GM12874 (cell line): ENCODE measurements at regions not wholly inside any gene's neighbourhood (a gene's known extent, or its start where the extent isn't known, plus 50 kb on each side); places are given as distances from the start of the nearest gene placed in this dataset.

Experiments
- CTCF ChIP-seq: IDR thresholded peaks from 2 replicates; pipeline ENCODE4 v1.5.1; 2011; ENCODE audit warnings: low read depth, mild to moderate bottlenecking, control low read depth, low read length, moderate library complexity; ENCODE audit not compliant: insufficient read depth

DNA sequence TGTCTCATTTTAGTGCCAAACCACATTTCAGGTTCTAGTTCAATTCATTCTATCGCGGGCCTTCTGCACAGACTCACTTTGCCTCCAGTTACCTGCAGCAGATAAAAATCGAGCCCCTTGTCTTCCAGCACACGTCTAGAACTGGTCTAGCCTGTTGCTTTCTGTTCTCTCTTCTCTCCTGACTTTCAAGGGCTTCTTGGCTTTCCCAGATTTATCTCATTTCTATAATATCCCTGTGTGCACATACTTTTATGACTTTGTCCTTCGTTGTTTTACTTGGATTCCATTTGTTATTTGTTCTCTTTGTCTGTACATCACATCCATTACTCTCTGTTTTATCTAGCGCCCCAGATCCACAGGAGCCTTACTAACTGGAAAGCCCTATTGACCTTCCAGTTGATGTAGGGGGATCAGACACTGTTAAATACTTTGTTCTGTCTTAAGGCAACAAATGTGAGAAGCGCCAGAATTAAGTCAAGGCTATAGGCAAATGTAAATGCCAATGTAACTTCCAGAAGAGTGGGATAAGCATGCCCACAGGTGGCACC, 284.5 kb upstream of the ADGRL4 start:
- no peak for TF ChIP-seq CTCF

DNA sequence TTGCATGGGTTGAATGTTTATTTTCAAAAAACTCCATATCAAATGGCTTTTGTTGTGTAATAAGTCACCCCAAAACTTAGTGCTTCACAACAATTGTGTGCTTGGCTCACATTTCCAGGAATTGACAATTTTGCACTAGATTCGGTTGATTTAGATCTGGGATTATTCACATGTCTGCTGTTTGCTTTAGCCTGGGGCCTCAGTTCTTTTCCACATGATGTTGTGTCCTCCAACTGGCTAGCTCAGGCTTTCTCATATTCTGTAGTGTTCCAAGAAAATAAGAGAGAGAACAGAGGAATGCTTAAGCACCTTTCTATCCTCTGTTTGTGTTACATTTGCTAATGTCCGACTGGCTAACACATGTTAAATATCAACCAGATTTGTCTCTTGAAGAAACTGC, 281.5 kb upstream of the ADGRL4 start:
- no peak for TF ChIP-seq CTCF

- TF ChIP-seq CTCF, result no peak
Observed at GRCh38 chr1:79285667-79286066, 279.1 kb upstream of the ADGRL4 start.

- no peak for TF ChIP-seq CTCF
Observed at GRCh38 chr1:79283451-79283850, 276.9 kb upstream of the ADGRL4 start.

DNA sequence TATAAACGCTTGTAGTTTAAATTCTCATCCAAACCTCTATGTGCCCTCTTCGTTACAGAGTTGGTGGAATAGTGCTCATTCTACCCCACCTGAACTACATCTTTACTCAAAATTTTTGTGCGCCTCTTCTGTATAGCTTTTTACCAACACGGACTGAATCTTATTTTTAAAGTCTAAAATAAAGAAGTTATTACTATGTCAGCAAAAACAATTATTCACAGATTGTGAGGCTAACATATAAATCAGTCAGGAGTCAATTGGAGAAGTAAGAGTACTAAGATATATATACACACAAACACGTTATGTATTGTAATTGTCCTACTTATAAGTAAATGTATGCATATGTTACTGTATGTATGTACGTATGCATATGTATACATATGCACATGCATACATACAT, 274.9 kb upstream of the ADGRL4 start:
- no peak for TF ChIP-seq CTCF

DNA sequence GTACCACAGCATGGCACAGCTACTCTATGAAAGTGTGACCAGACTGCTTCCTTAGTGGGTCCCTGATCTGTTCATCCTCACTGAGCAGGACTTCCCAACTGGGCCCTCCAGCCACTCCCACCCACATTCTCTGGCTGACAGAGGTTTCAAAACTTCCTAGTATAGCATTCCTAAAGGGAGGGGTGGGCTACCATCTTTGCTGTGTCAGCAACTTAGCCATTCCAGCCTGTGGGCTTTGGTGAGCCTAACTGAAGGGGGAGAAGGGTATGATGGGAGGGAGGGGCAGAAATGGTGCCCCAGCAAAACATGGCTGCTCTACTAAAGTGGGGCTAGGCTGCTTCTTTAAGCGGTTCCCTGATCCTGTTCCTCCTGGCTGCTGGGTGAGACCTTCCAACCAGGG, 265.2 kb upstream of the ADGRL4 start:
- no peak for TF ChIP-seq CTCF

DNA sequence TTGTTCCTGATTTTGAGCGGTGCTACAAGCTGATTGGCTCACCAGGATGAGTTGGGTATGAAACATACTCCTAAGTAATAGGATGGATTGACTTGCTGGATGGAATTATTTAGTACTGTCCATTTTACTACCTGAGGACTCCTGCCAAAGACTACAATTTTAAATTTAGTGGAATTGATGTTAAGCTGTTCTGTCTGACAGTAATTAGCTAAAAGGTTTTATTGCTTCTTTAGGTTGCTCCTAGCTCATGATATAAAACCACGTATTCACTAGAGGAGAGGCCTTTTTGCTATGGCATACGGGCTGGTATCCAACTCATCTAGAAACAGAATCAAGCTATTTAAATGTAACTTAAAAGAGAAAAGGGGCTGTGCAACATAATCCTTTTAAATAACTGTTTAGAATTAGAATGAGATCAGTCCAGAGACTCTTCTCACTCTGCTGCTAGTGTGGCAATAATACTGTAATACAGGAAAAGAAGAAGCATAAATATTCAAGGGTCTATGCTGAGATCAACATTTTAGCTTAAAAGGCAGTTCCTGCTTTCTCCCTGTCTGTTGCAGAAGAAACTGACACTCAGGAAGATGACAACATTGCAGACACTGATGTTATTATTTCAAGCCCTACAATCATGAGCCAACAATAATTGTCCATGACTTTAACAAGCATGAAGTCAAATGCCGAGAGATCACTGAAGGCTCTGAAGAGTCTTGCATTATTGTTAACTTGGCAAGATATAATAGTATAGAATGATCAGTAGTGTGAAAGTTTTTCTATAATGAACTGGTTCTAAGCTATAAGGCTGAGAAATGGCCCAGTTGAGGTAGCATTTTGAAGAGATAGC, 258.7 kb upstream of the ADGRL4 start:
- TF ChIP-seq CTCF, result no peak
